ENCODE measurements at regions not wholly inside any gene's neighbourhood (a gene's known extent, or its start where the extent isn't known, plus 50 kb on each side); places are given as distances from the start of the nearest gene placed in this dataset.

GRCh38 chr6:93889713-93890112, 470.4 kb upstream of the EPHA7 start:
- Histone ChIP-seq H3K36me3 (ENCODE audit: control insufficient read depth, insufficient read depth, low read length) (no peaks in the 10 kb centered on the region), H3K27me3 (ENCODE audit: control insufficient read depth, insufficient read depth, low read length) (no peaks in the 10 kb centered on the region), H3K79me2 (no peaks in the 10 kb centered on the region), H3K4me2 (ENCODE audit: low read length) (no peak overlapping the region), H3K27ac (no peak overlapping the region), H3K9me3 (ENCODE audit: control insufficient read depth, low read length) (no peaks in the 10 kb centered on the region), H3K4me3 (ENCODE audit: low read depth, low read length) (no peak overlapping the region), H3K9ac (no peak overlapping the region), H3K4me1 (no peaks in the 10 kb centered on the region), H2AFZ (no peak overlapping the region)
- TF ChIP-seq CTCF (IDR thresholded peaks at IDR 0.05): no peak

GRCh38 chr6:93886416-93886815, 467.1 kb upstream of the EPHA7 start:
- H3K4me2 ChIP-seq (ENCODE audit: low read length): no peak overlapping the region
- H3K79me2 ChIP-seq: no peaks in the 10 kb centered on the region
- no peak for TF ChIP-seq CTCF (IDR thresholded peaks at IDR 0.05)
- no peaks in the 10 kb centered on the region for H3K27me3 ChIP-seq (ENCODE audit: control insufficient read depth, insufficient read depth, low read length)
- H3K27ac ChIP-seq: no peak overlapping the region
- H3K4me1 ChIP-seq: no peaks in the 10 kb centered on the region
- H3K9me3 ChIP-seq (ENCODE audit: control insufficient read depth, low read length): no peaks in the 10 kb centered on the region
- H3K36me3 ChIP-seq (ENCODE audit: control insufficient read depth, insufficient read depth, low read length): no peaks in the 10 kb centered on the region
- H3K9ac ChIP-seq: no peak overlapping the region
- H3K4me3 ChIP-seq (ENCODE audit: low read depth, low read length): no peak overlapping the region
- H2AFZ ChIP-seq: no peak overlapping the region

- H3K9me3 ChIP-seq (ENCODE audit: control insufficient read depth, low read length): no peaks in the 10 kb centered on the region
- no peak overlapping the region for H3K9ac ChIP-seq
- no peaks in the 10 kb centered on the region for H3K4me1 ChIP-seq
- no peak overlapping the region for H3K4me2 ChIP-seq (ENCODE audit: low read length)
- H3K27ac ChIP-seq: no peak overlapping the region
- no peak overlapping the region for H2AFZ ChIP-seq
- H3K27me3 ChIP-seq (ENCODE audit: control insufficient read depth, insufficient read depth, low read length): no peaks in the 10 kb centered on the region
- no peaks in the 10 kb centered on the region for H3K79me2 ChIP-seq
- no peaks in the 10 kb centered on the region for H3K36me3 ChIP-seq (ENCODE audit: control insufficient read depth, insufficient read depth, low read length)
- TF ChIP-seq CTCF (IDR thresholded peaks at IDR 0.05): no peak
- H3K4me3 ChIP-seq (ENCODE audit: low read depth, low read length): no peak overlapping the region
These were observed 440.6 kb upstream of the EPHA7 start for GRCh38 chr6:93859971-93860370.

GRCh38 chr6:93858213-93858612, 438.9 kb upstream of the EPHA7 start:
- no peaks in the 10 kb centered on the region for H3K36me3 ChIP-seq (ENCODE audit: control insufficient read depth, insufficient read depth, low read length)
- no peak overlapping the region for H3K4me2 ChIP-seq (ENCODE audit: low read length)
- H3K27me3 ChIP-seq (ENCODE audit: control insufficient read depth, insufficient read depth, low read length): no peaks in the 10 kb centered on the region
- H3K9ac ChIP-seq: no peak overlapping the region
- H3K27ac ChIP-seq: no peak overlapping the region
- no peak overlapping the region for H3K4me3 ChIP-seq (ENCODE audit: low read depth, low read length)
- TF ChIP-seq CTCF (IDR thresholded peaks at IDR 0.05): no peak
- H2AFZ ChIP-seq: no peak overlapping the region
- H3K9me3 ChIP-seq (ENCODE audit: control insufficient read depth, low read length): no peaks in the 10 kb centered on the region
- H3K4me1 ChIP-seq: no peaks in the 10 kb centered on the region
- H3K79me2 ChIP-seq: no peaks in the 10 kb centered on the region

GRCh38 chr6:93849857-93850256, 430.5 kb upstream of the EPHA7 start:
- Histone ChIP-seq H3K79me2 (no peaks in the 10 kb centered on the region), H3K9ac (no peak overlapping the region), H3K27me3 (ENCODE audit: control insufficient read depth, insufficient read depth, low read length) (no peaks in the 10 kb centered on the region), H2AFZ (no peak overlapping the region), H3K9me3 (ENCODE audit: control insufficient read depth, low read length) (no peaks in the 10 kb centered on the region), H3K36me3 (ENCODE audit: control insufficient read depth, insufficient read depth, low read length) (no peaks in the 10 kb centered on the region), H3K4me3 (ENCODE audit: low read depth, low read length) (no peak overlapping the region), H3K27ac (no peak overlapping the region), H3K4me1 (no peaks in the 10 kb centered on the region), H3K4me2 (ENCODE audit: low read length) (no peak overlapping the region)
- TF ChIP-seq CTCF (IDR thresholded peaks at IDR 0.05): no peak
